ENCODE measurements at regions not wholly inside any gene's neighbourhood (a gene's known extent, or its start where the extent isn't known, plus 50 kb on each side); places are given as distances from the start of the nearest gene placed in this dataset.

- TF ChIP-seq EP300 (IDR thresholded peaks at IDR 0.05; ENCODE audit: borderline replicate concordance): no peak
- TF ChIP-seq TAF1 (IDR thresholded peaks at IDR 0.05; ENCODE audit: low read depth): no peak
- TF ChIP-seq REST (IDR thresholded peaks at IDR 0.05; ENCODE audit: low read depth): no peak
- TF ChIP-seq FOXM1 (IDR thresholded peaks at IDR 0.05; ENCODE audit: borderline replicate concordance, low read depth): no peak
- TF ChIP-seq YY1 (IDR thresholded peaks at IDR 0.05; ENCODE audit: low read depth): no peak
- no peak for TF ChIP-seq TEAD4 (IDR thresholded peaks at IDR 0.05)
- no peak for TF ChIP-seq EGR1 (IDR thresholded peaks at IDR 0.05)
- no peak for TF ChIP-seq MAX (IDR thresholded peaks at IDR 0.05)
- no peak for TF ChIP-seq RAD21 (IDR thresholded peaks at IDR 0.05; ENCODE audit: low read depth)
Measured at GRCh38 chr7:32145911-32146310, 75.7 kb upstream of the PDE1C start.

Measured in Ishikawa (cell line).